ENCODE measurements at regions not wholly inside any gene's neighbourhood (a gene's known extent, or its start where the extent isn't known, plus 50 kb on each side); places are given as distances from the start of the nearest gene placed in this dataset.

DNA sequence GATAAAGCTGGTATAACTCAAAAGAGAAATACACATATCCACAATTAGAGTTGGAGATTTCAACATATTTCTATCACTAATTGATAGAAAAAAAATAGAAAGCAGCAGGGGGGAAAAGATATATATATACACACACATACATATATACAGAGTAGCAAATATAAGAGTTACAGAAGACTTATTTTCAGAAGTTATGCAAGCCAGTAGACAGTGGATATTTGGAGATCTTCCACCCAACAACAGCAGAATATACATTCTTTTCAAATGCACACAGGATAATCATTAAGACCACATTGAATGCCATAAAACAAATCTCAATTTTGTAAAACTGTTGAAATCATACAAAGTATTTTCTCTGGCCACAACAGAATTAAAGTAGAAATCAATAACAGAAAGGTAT lies 192.8 kb downstream of the LACC1 start:
- TF ChIP-seq, protein P1, sequence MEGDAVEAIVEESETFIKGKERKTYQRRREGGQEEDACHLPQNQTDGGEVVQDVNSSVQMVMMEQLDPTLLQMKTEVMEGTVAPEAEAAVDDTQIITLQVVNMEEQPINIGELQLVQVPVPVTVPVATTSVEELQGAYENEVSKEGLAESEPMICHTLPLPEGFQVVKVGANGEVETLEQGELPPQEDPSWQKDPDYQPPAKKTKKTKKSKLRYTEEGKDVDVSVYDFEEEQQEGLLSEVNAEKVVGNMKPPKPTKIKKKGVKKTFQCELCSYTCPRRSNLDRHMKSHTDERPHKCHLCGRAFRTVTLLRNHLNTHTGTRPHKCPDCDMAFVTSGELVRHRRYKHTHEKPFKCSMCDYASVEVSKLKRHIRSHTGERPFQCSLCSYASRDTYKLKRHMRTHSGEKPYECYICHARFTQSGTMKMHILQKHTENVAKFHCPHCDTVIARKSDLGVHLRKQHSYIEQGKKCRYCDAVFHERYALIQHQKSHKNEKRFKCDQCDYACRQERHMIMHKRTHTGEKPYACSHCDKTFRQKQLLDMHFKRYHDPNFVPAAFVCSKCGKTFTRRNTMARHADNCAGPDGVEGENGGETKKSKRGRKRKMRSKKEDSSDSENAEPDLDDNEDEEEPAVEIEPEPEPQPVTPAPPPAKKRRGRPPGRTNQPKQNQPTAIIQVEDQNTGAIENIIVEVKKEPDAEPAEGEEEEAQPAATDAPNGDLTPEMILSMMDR (IDR thresholded peaks at IDR 0.05), result no peak
- TF ChIP-seq POLR2A (IDR thresholded peaks at IDR 0.05), result no peak

Data from uterus (tissue), 2 donors.